ENCODE measurements at regions not wholly inside any gene's neighbourhood (a gene's known extent, or its start where the extent isn't known, plus 50 kb on each side); places are given as distances from the start of the nearest gene placed in this dataset.

- peak overlapping the region; percentile 37 to 70 (median 52) for H3K27ac ChIP-seq (replicated peaks in 1 of 4)
These were observed 240.1 kb downstream of the ALG10B start for GRCh38 chr12:38556647-38557046.

GRCh38 chr12:38585086-38585485 is 268.5 kb downstream of the ALG10B start:
- DNase-seq (ENCODE audit: extremely low spot score) = no peak
- TF ChIP-seq POLR2A (IDR thresholded peaks at IDR 0.05; ENCODE audit: low read depth) = no peak
- Histone ChIP-seq H3K4me1 (no peaks in the 10 kb centered on the region), H3K36me3 (no peaks in the 10 kb centered on the region), H3K9me3 (no peaks in the 10 kb centered on the region), H3K27ac (replicated peaks in 1 of 4) (no peak overlapping the region), H3K27me3 (no peaks in the 10 kb centered on the region), H3K4me3 (no peak overlapping the region)
- 66% methylated on average over 2 of the region's 2 CpGs for WGBS
- intact Hi-C loops (cut with DNase I) = no loop called here

More at GRCh38 chr12:38556647-38557046, 240.1 kb downstream of the ALG10B start:
- Histone ChIP-seq H3K9me3 (no peaks in the 10 kb centered on the region), H3K4me1 (peaks cover 0 to 30% (median 17%) of the 10 kb centered on the region in 4 donors), H3K27me3 (no peaks in the 10 kb centered on the region), H3K4me3 (peak overlapping the region in 1 of 4 donors; percentile 13), H3K36me3 (no peaks in the 10 kb centered on the region)
- WGBS = 69% methylated on average over 2 of the region's 2 CpGs
- DNase-seq (ENCODE audit: extremely low spot score) = no peak
- intact Hi-C loops (cut with DNase I) = no loop called here
- TF ChIP-seq POLR2A (IDR thresholded peaks at IDR 0.05; ENCODE audit: low read depth) (no peak), EP300 (IDR thresholded peaks at IDR 0.05) (no peak), CTCF (IDR thresholded peaks at IDR 0.05) (no peak), POLR2AphosphoS5 (IDR thresholded peaks at IDR 0.05) (no peak)

DNA sequence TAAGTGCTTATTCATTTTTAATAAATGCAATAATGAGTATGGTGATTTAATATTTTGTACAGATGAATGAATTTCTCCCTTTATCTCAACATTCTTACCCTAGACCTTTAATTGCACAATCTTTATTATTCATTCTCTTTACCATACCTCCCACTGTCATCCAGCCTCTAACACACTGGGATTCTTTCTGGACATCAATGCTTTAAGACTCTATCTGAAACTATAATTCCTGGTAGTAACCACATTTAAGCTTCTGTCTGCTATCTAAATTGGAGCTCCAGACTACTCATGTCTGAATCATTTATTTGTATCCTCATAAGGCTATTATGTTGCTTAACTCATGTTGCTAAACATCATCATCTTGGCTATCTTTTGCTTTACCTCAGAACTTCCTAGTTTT is 270.2 kb downstream of the ALG10B start:
- Histone ChIP-seq H3K4me3 (no peak overlapping the region), H3K4me1 (no peaks in the 10 kb centered on the region), H3K27me3 (no peaks in the 10 kb centered on the region), H3K9me3 (no peaks in the 10 kb centered on the region), H3K36me3 (no peaks in the 10 kb centered on the region), H3K27ac (replicated peaks in 1 of 4) (no peak overlapping the region)
- TF ChIP-seq CTCF (IDR thresholded peaks at IDR 0.05) (no peak), POLR2A (IDR thresholded peaks at IDR 0.05; ENCODE audit: low read depth) (no peak), EP300 (IDR thresholded peaks at IDR 0.05) (no peak), POLR2AphosphoS5 (IDR thresholded peaks at IDR 0.05) (no peak)
- intact Hi-C loops (cut with DNase I) = no loop called here
- no peak for DNase-seq (ENCODE audit: extremely low spot score)

- WGBS = 71% methylated on average over 1 of the region's 1 CpG
- TF ChIP-seq POLR2AphosphoS5 (IDR thresholded peaks at IDR 0.05) = no peak
- no peak for TF ChIP-seq POLR2A (IDR thresholded peaks at IDR 0.05; ENCODE audit: low read depth)
- TF ChIP-seq EP300 (IDR thresholded peaks at IDR 0.05) = no peak
- TF ChIP-seq CTCF (IDR thresholded peaks at IDR 0.05) = no peak
- Histone ChIP-seq H3K27ac (replicated peaks in 1 of 4) (no peak overlapping the region), H3K4me3 (no peak overlapping the region), H3K4me1 (no peaks in the 10 kb centered on the region), H3K9me3 (no peaks in the 10 kb centered on the region), H3K36me3 (no peaks in the 10 kb centered on the region), H3K27me3 (no peaks in the 10 kb centered on the region)
- intact Hi-C loops (cut with DNase I) = no loop called here
- no peak for DNase-seq (ENCODE audit: extremely low spot score)
These were observed 271.0 kb downstream of the ALG10B start for GRCh38 chr12:38587594-38587993.

DNA sequence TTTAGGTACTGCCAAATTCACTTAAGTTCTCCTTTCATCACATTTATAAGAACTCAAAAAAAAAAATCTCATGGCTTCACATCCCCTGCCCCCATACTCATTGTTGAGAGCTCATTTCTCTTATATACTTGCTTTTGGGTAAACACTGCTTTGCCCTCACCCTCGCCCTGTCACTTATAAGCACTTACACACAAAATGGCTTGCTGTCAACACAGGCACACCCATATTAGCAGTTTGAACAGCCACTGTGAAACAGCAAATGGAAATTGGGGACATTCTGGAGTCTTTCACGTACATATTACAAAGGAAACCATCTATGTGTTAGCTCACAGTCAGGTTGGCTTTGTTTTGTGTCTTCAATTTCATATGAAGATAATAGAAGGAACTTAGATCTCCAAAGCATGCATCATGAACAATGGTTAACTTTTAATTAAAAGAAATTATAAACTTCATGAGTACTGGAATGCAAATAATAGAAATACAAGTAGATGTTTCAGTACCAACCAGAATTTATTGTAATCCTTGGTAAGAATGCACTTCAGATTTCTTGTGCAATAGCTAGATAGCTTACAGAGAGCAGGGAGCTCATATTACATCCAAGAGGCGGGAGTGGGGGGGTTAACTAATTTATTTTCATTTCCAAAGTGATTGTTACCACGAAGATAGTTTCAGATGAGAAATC is 272.2 kb downstream of the ALG10B start:
- no peaks in the 10 kb centered on the region for H3K27me3 ChIP-seq
- no peaks in the 10 kb centered on the region for H3K36me3 ChIP-seq
- H3K9me3 ChIP-seq = no peaks in the 10 kb centered on the region
- H3K27ac ChIP-seq (replicated peaks in 1 of 4) = no peak overlapping the region
- no peaks in the 10 kb centered on the region for H3K4me1 ChIP-seq
- no peak for DNase-seq (ENCODE audit: extremely low spot score)
- intact Hi-C loops (cut with DNase I) = no loop called here
- WGBS = 63% methylated on average over 4 of the region's 4 CpGs
- no peak for TF ChIP-seq POLR2AphosphoS5 (IDR thresholded peaks at IDR 0.05)
- no peak for TF ChIP-seq POLR2A (IDR thresholded peaks at IDR 0.05; ENCODE audit: low read depth)
- TF ChIP-seq CTCF (IDR thresholded peaks at IDR 0.05) = no peak
- TF ChIP-seq EP300 (IDR thresholded peaks at IDR 0.05) = no peak
- no peak overlapping the region for H3K4me3 ChIP-seq

All from esophagus muscularis mucosa (tissue), 4 donors.